ENCODE measurements at regions not wholly inside any gene's neighbourhood (a gene's known extent, or its start where the extent isn't known, plus 50 kb on each side); places are given as distances from the start of the nearest gene placed in this dataset.

DNA sequence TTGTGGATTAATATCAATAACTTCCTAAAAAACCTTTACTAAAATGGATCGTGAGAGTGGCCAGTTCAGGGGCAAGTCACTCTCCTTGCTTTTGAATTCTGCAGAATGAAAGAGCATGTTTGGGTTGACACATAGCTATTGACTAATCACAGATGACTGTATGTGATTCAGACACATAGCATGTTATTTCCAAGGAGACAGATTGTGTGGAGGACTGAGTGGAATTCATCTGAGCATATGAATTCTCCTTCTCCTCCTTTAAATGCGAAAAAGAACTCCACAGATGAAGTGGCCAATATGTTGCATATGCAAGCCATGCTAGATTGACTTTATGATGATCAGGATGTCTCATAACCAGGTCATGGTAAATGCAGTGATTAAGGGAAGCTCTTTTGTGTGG, 249.4 kb upstream of the FAM98A start:
- WGBS, 2 donors = 75 to 81% methylated on average over 2 of the region's 2 CpGs
- TF ChIP-seq, protein P1, sequence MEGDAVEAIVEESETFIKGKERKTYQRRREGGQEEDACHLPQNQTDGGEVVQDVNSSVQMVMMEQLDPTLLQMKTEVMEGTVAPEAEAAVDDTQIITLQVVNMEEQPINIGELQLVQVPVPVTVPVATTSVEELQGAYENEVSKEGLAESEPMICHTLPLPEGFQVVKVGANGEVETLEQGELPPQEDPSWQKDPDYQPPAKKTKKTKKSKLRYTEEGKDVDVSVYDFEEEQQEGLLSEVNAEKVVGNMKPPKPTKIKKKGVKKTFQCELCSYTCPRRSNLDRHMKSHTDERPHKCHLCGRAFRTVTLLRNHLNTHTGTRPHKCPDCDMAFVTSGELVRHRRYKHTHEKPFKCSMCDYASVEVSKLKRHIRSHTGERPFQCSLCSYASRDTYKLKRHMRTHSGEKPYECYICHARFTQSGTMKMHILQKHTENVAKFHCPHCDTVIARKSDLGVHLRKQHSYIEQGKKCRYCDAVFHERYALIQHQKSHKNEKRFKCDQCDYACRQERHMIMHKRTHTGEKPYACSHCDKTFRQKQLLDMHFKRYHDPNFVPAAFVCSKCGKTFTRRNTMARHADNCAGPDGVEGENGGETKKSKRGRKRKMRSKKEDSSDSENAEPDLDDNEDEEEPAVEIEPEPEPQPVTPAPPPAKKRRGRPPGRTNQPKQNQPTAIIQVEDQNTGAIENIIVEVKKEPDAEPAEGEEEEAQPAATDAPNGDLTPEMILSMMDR (IDR thresholded peaks at IDR 0.05) = no peak
- no peak for TF ChIP-seq EP300 (IDR thresholded peaks at IDR 0.05)
- no peak for TF ChIP-seq POLR2A (IDR thresholded peaks at IDR 0.05)
- DNase-seq (ENCODE audit: low spot score in 2 of 2) = no peak
- Histone ChIP-seq H3K4me3 (no peak overlapping the region), H3K27me3 (no peaks in the 10 kb centered on the region), H3K4me1 (no peaks in the 10 kb centered on the region), H3K36me3 (no peaks in the 10 kb centered on the region), H3K9me3 (peaks cover 0 to 23% (median 3%) of the 10 kb centered on the region in 4 donors), H3K27ac (no peak overlapping the region)

DNA sequence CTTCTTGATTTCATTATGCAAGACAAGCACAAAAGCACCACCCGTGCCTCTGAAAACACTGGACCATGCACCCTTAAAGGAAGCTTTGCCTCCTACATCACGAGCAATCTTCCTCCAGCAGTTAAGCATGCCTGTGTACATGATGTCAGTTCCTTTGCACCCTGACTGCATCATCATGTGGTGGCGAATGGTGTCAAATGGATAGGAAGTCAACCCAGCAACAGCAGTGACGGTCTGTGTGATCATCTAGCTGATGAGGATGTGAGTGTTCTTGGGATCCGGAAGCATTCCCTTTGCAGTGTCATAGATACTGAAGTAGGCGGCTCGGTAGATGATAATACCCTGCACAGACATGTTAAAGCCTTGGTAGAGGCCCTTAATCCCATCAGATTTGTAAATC, 240.7 kb upstream of the FAM98A start:
- DNase-seq (ENCODE audit: low spot score in 2 of 2) = no peak
- Histone ChIP-seq H3K9me3 (no peaks in the 10 kb centered on the region), H3K4me3 (no peak overlapping the region), H3K27me3 (no peaks in the 10 kb centered on the region), H3K27ac (no peak overlapping the region), H3K36me3 (no peaks in the 10 kb centered on the region), H3K4me1 (no peaks in the 10 kb centered on the region)
- WGBS, 2 donors = 89% methylated on average over 7 of the region's 7 CpGs
- TF ChIP-seq, protein P1 (IDR thresholded peaks at IDR 0.05) = no peak
- TF ChIP-seq POLR2A (IDR thresholded peaks at IDR 0.05) = no peak
- no peak for TF ChIP-seq EP300 (IDR thresholded peaks at IDR 0.05)

DNA sequence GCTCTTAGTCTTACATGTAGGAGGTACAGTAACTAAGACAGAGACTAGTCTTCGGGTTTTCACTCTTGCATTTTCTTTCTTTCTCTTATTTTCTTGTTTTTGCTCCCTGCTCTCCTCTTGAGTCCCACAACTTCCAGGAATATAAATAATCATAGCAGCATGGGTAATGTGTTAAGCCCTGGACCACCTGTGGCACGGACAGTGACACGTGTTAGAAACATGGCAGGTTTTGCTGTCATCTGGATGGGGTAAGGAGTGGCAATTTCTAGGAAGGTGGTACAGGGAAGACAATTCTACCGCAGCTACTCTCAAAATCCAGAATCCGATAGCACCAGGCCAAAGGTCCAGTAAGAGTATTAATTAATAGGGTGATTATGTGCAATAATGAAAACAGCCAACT, 237.5 kb upstream of the FAM98A start:
- Histone ChIP-seq H3K27me3 (no peaks in the 10 kb centered on the region), H3K4me3 (no peak overlapping the region), H3K4me1 (no peaks in the 10 kb centered on the region), H3K27ac (no peak overlapping the region), H3K36me3 (no peaks in the 10 kb centered on the region), H3K9me3 (no peaks in the 10 kb centered on the region)
- WGBS, 2 donors = 89 to 94% methylated on average over 5 of the region's 5 CpGs
- DNase-seq (ENCODE audit: low spot score in 2 of 2) = no peak
- TF ChIP-seq EP300 (IDR thresholded peaks at IDR 0.05) = no peak
- TF ChIP-seq POLR2A (IDR thresholded peaks at IDR 0.05) = no peak
- TF ChIP-seq, protein P1 (IDR thresholded peaks at IDR 0.05) = no peak

DNA sequence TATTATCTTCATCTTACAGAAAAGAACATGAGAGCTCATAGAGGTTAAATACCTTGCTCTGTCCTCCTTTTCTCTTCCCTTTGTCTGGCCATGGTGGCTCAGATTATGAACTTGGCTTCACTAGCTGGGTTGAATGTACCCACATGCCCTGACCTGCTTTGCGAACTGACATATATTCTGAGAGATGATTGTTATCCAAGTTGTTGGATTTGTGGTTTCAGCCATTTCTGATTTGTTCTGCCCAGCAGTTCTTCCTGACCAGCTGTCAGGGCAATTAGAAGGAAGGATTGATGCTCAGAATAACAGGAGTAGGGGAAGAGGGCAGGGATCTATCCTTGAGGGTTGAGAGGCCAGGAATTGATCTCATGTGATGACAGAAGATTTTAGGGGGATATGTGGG, 236.8 kb upstream of the FAM98A start:
- Histone ChIP-seq H3K27me3 (no peaks in the 10 kb centered on the region), H3K27ac (no peak overlapping the region)
- 69 to 91% methylated on average over 1 of the region's 1 CpG for WGBS, 2 donors

GRCh38 chr2:33822964-33823363, 223.9 kb upstream of the FAM98A start:
- no peaks in the 10 kb centered on the region for H3K36me3 ChIP-seq

More for the DNA sequence above, 236.8 kb upstream of the FAM98A start:
- no peak for DNase-seq (ENCODE audit: low spot score in 2 of 2)
- Histone ChIP-seq H3K4me1 (no peaks in the 10 kb centered on the region), H3K36me3 (no peaks in the 10 kb centered on the region), H3K4me3 (no peak overlapping the region), H3K9me3 (no peaks in the 10 kb centered on the region)
- TF ChIP-seq POLR2A (IDR thresholded peaks at IDR 0.05) (no peak), EP300 (IDR thresholded peaks at IDR 0.05) (no peak)
- TF ChIP-seq, protein P1 (IDR thresholded peaks at IDR 0.05) = no peak

More at GRCh38 chr2:33822964-33823363, 223.9 kb upstream of the FAM98A start:
- H3K27ac ChIP-seq = no peak overlapping the region
- no peaks in the 10 kb centered on the region for H3K4me1 ChIP-seq
- 48 to 60% methylated on average over 3 of the region's 3 CpGs for WGBS, 2 donors
- no peak for DNase-seq (ENCODE audit: low spot score in 2 of 2)
- H3K27me3 ChIP-seq = no peaks in the 10 kb centered on the region
- peaks cover 0 to 4% (median 0%) of the 10 kb centered on the region in 4 donors for H3K9me3 ChIP-seq
- no peak overlapping the region for H3K4me3 ChIP-seq
- TF ChIP-seq, protein P1 (IDR thresholded peaks at IDR 0.05) = no peak

All from tibial nerve (tissue), 4 donors.